ENCODE measurements at regions not wholly inside any gene's neighbourhood (a gene's known extent, or its start where the extent isn't known, plus 50 kb on each side); places are given as distances from the start of the nearest gene placed in this dataset.

DNA sequence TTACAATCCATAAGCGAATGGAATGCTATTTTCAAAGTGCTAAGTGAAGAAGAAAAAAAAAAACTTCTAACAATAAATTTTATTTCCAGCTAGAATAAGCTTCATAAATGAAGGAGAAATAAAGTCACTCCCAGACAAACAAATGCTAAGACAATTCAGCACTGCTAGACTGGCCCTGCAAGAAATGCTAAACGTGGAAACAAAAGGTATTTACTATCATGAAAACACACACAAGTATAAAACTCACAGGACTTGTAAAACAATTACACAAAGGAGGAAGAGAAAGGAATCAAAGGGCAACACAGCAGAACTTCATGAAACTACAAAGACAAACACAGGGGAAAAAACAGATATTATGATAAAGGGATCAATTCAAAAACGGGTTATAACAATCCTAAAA, 85.8 kb upstream of the NELL2 start:
- in situ Hi-C loops (cut with HindIII; ENCODE audit: low sequenced_read_pairs): no loop called here
- H3K4me3 ChIP-seq (ENCODE audit: low read depth, low read length): no peak overlapping the region
- DNase-seq (ENCODE audit: low read depth, low spot score): no peak
- TF ChIP-seq, protein P1, sequence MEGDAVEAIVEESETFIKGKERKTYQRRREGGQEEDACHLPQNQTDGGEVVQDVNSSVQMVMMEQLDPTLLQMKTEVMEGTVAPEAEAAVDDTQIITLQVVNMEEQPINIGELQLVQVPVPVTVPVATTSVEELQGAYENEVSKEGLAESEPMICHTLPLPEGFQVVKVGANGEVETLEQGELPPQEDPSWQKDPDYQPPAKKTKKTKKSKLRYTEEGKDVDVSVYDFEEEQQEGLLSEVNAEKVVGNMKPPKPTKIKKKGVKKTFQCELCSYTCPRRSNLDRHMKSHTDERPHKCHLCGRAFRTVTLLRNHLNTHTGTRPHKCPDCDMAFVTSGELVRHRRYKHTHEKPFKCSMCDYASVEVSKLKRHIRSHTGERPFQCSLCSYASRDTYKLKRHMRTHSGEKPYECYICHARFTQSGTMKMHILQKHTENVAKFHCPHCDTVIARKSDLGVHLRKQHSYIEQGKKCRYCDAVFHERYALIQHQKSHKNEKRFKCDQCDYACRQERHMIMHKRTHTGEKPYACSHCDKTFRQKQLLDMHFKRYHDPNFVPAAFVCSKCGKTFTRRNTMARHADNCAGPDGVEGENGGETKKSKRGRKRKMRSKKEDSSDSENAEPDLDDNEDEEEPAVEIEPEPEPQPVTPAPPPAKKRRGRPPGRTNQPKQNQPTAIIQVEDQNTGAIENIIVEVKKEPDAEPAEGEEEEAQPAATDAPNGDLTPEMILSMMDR (IDR thresholded peaks at IDR 0.05; ENCODE audit: low read depth, low read length): no peak

DNA sequence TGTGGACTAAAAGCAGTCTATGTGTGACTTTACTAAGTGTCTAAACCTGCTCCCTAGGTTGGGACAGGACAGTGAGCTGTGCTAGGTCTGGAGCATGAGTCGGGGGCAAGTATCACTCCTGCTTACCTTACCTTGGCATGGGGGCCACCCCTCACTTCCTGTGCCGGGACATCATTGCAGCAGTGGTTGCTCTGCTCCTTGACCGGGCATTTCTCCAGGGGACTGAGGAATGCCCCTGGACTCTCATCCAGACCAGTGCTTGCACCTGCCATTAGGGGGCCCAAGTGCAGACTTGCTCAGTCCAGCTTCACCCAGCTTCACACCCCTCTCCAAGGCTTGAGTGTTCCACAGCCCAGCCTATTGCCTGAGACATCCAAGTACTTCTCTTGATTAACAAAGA, 84.7 kb upstream of the NELL2 start:
- H3K4me3 ChIP-seq (ENCODE audit: low read depth, low read length): no peak overlapping the region
- TF ChIP-seq, protein P1 (IDR thresholded peaks at IDR 0.05; ENCODE audit: low read depth, low read length): no peak
- in situ Hi-C loops (cut with HindIII; ENCODE audit: low sequenced_read_pairs): no loop called here
- DNase-seq (ENCODE audit: low read depth, low spot score): no peak

DNA sequence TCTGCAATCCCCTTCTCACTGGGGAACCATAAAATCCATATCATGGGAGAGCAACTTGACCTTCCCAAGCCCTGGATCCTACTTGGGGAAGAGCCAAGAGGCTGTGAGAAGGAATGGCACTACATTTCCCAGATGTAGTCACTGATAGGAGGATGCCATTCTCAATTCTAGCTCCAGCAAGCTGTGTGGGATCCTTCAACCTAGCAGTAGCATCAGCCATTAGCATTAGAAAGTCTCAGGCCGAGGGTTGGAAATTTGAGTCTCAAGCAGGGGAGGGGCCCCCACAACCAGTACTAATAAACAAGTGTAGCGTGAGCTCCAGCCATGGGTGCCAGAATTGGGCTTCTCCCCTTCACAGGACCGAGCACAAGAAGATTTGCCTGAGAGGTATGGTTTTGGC, 84.3 kb upstream of the NELL2 start:
- TF ChIP-seq, protein P1 (IDR thresholded peaks at IDR 0.05; ENCODE audit: low read depth, low read length): no peak
- H3K4me3 ChIP-seq (ENCODE audit: low read depth, low read length): no peak overlapping the region
- in situ Hi-C loops (cut with HindIII; ENCODE audit: low sequenced_read_pairs): no loop called here
- DNase-seq (ENCODE audit: low read depth, low spot score): no peak

DNA sequence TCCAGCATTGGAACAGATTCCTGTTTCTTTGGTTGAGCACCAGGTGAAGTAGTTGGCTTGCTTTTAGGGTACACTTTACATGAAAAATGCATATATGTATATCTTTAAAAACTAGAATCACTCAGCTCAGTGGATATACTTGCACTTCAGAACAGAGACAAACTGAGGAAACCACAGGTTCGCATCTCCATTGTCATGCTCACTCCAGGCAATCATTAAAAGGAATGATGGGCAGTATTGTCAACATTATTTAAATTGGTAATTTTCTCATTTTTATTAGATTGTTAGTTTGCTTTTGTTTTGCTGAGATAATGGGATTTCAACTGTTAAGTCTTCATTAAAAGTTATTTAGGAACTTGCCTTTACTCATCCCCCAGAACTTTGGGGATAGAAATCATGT, 71.0 kb upstream of the NELL2 start:
- no peak for DNase-seq (ENCODE audit: low read depth, low spot score)
- H3K4me3 ChIP-seq (ENCODE audit: low read depth, low read length): no peak overlapping the region
- TF ChIP-seq, protein P1 (IDR thresholded peaks at IDR 0.05; ENCODE audit: low read depth, low read length): no peak
- in situ Hi-C loops (cut with HindIII; ENCODE audit: low sequenced_read_pairs): no loop called here

DNA sequence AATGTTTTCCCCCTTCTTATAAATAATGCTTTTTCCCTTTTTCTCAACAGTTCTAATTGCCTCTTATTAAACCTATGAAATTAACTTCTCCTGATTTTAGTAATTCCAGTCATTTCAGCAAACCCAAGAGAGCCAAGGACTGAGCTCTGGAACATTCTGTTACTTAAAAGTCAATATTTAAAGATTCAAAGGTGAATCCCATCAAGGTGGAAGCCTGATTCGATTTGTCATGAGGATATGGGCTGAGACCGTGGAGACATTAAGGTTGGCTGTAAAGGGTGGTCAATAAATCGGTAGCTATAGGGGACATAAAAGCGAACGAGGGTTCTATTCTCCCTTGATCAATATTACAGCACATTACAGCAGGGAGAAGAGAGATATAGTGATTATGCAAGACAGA, 66.6 kb upstream of the NELL2 start:
- no peak for DNase-seq (ENCODE audit: low read depth, low spot score)
- no peak overlapping the region for H3K4me3 ChIP-seq (ENCODE audit: low read depth, low read length)
- TF ChIP-seq, protein P1 (IDR thresholded peaks at IDR 0.05; ENCODE audit: low read depth, low read length): no peak
- in situ Hi-C loops (cut with HindIII; ENCODE audit: low sequenced_read_pairs): no loop called here

DNA sequence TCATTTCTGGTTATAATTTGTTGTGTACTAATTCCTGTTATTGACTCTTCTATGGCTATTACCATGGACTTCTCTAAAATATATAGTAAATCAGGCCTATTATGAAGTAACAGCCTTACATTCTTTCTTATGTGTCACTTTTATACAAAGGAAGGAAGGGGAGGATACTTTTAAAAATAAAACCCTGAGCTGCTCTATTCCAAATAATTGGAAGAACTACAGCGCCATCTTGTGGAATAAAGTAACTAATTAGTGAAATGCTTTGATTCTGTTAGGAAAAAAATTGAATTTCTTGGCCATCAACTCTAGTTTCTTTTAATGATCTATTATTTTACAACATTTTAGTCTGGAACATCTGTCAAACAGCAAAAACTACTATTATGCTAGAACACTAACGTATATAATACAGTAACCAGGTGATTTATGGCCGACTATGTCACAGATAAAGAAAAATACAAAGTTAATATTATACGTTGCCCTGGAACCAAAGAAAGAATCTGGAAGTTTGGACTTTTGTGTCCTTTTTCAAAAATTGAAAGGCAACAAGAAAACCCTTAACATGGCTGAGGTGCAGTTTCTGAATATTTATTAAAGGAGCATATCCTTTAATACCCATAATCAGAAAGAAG, 55.0 kb upstream of the NELL2 start:
- TF ChIP-seq, protein P1 (IDR thresholded peaks at IDR 0.05; ENCODE audit: low read depth, low read length): peak; percentile 37
- DNase-seq (ENCODE audit: low read depth, low spot score): peak; percentile 64
- in situ Hi-C loops (cut with HindIII; ENCODE audit: low sequenced_read_pairs): no loop called here
- H3K4me3 ChIP-seq (ENCODE audit: low read depth, low read length): no peak overlapping the region
